ENCODE measurements at regions not wholly inside any gene's neighbourhood (a gene's known extent, or its start where the extent isn't known, plus 50 kb on each side); places are given as distances from the start of the nearest gene placed in this dataset.

- CTCF ChIA-PET = no interaction called here
- Histone ChIP-seq H2AFZ (ENCODE audit: low read depth, low read length) (no peak overlapping the region), H3K79me2 (ENCODE audit: control insufficient read depth, insufficient read depth, low read length) (no peaks in the 10 kb centered on the region), H3K4me3 (replicated peaks in 1 of 3; ENCODE audit: insufficient read depth in 1 of 3, low read depth in 1 of 3, low read length in 3 of 3) (no peak overlapping the region), H3K9me3 (replicated peaks; ENCODE audit: control insufficient read depth, insufficient read depth, low read length) (no peaks in the 10 kb centered on the region), H3K27ac (ENCODE audit: insufficient read depth, low read depth, low read length) (no peak overlapping the region), H3K27me3 (ENCODE audit: control insufficient read depth in 2 of 2, insufficient read depth in 2 of 2, low read length in 2 of 2) (no peaks in the 10 kb centered on the region), H3K36me3 (ENCODE audit: control insufficient read depth in 2 of 2, extremely low read depth in 1 of 2, insufficient read depth in 2 of 2, low read length in 2 of 2) (no peaks in the 10 kb centered on the region), H3K9ac (replicated peaks; ENCODE audit: extremely low read depth, insufficient read depth, low read length) (no peak overlapping the region), H3K4me2 (ENCODE audit: insufficient read depth, low read length) (no peak overlapping the region), H3K9me1 (replicated peaks; ENCODE audit: control insufficient read depth, extremely low read depth, insufficient read depth, low read length) (no peaks in the 10 kb centered on the region), H3K4me1 (ENCODE audit: control insufficient read depth, extremely low read depth, insufficient read depth, low read length) (no peaks in the 10 kb centered on the region), H4K20me1 (replicated peaks; ENCODE audit: control insufficient read depth, extremely low read depth, insufficient read depth, low read length) (no peaks in the 10 kb centered on the region)
- DNase-seq (ENCODE audit: low read depth, low spot score) (no peak), FAIRE-seq (no peak)
- POLR2A ChIA-PET = no interaction called here
- dilution Hi-C loops (cut with MboI; ENCODE audit: extremely low pct_ligation_motif_present, low sequenced_read_pairs) (no loop called here), intact Hi-C loops (cut with micrococcal nuclease) (no loop called here)
- TF ChIP-seq CTCF (IDR thresholded peaks at IDR 0.05; ENCODE audit: extremely low read depth in 1 of 2, insufficient read depth in 1 of 2, low read depth in 1 of 2, low read length in 2 of 2) = no peak
- BruUV-seq (replicated peaks) = no TSS peak
Measured at GRCh38 chr9:10721301-10721700, 108.5 kb upstream of the PTPRD start.

GRCh38 chr9:10729213-10729612 lies 116.4 kb upstream of the PTPRD start:
- Histone ChIP-seq H3K79me2 (ENCODE audit: control insufficient read depth, insufficient read depth, low read length) (no peaks in the 10 kb centered on the region), H3K9me3 (replicated peaks; ENCODE audit: control insufficient read depth, insufficient read depth, low read length) (no peaks in the 10 kb centered on the region), H4K20me1 (replicated peaks; ENCODE audit: control insufficient read depth, extremely low read depth, insufficient read depth, low read length) (no peaks in the 10 kb centered on the region), H3K4me1 (ENCODE audit: control insufficient read depth, extremely low read depth, insufficient read depth, low read length) (no peaks in the 10 kb centered on the region), H3K27ac (ENCODE audit: insufficient read depth, low read depth, low read length) (no peak overlapping the region), H3K4me2 (ENCODE audit: insufficient read depth, low read length) (no peak overlapping the region), H3K36me3 (ENCODE audit: control insufficient read depth in 2 of 2, extremely low read depth in 1 of 2, insufficient read depth in 2 of 2, low read length in 2 of 2) (no peaks in the 10 kb centered on the region), H3K9ac (replicated peaks; ENCODE audit: extremely low read depth, insufficient read depth, low read length) (no peak overlapping the region), H3K4me3 (replicated peaks in 1 of 3; ENCODE audit: insufficient read depth in 1 of 3, low read depth in 1 of 3, low read length in 3 of 3) (no peak overlapping the region), H3K9me1 (replicated peaks; ENCODE audit: control insufficient read depth, extremely low read depth, insufficient read depth, low read length) (no peaks in the 10 kb centered on the region), H3K27me3 (ENCODE audit: control insufficient read depth in 2 of 2, insufficient read depth in 2 of 2, low read length in 2 of 2) (no peaks in the 10 kb centered on the region), H2AFZ (ENCODE audit: low read depth, low read length) (no peak overlapping the region)
- intact Hi-C loops (cut with micrococcal nuclease) = no loop called here
- TF ChIP-seq MYC (IDR thresholded peaks at IDR 0.05; ENCODE audit: low read depth, low read length) (no peak), POLR2AphosphoS5 (IDR thresholded peaks at IDR 0.05; ENCODE audit: insufficient read depth, low read depth, low read length) (no peak), CTCF (IDR thresholded peaks at IDR 0.05; ENCODE audit: extremely low read depth in 1 of 2, insufficient read depth in 1 of 2, low read depth in 1 of 2, low read length in 2 of 2) (no peak), GATA2 (IDR thresholded peaks at IDR 0.05; ENCODE audit: insufficient read depth, insufficient read length, low read depth, low read length) (no peak), EZH2 (IDR thresholded peaks at IDR 0.05; ENCODE audit: borderline replicate concordance, low read depth, low read length, severe bottlenecking) (no peak), JUN (IDR thresholded peaks at IDR 0.05; ENCODE audit: borderline replicate concordance, insufficient read depth, insufficient read length, low read depth) (no peak), POLR2A (IDR thresholded peaks at IDR 0.05; ENCODE audit: low read depth, low read length) (no peak), MAX (IDR thresholded peaks at IDR 0.05; ENCODE audit: insufficient read depth, insufficient read length) (no peak)
- BruUV-seq (replicated peaks) = no TSS peak
- ChIA-PET POLR2A (no interaction called here), CTCF (no interaction called here)
- FAIRE-seq (no peak), DNase-seq (ENCODE audit: low read depth, low spot score) (no peak)
- dilution Hi-C loops (cut with MboI; ENCODE audit: extremely low pct_ligation_motif_present, low sequenced_read_pairs) = no loop called here
